ENCODE measurements at regions not wholly inside any gene's neighbourhood (a gene's known extent, or its start where the extent isn't known, plus 50 kb on each side); places are given as distances from the start of the nearest gene placed in this dataset.
A peak's percentile ranks its signal among the peaks of the same experiment; 100 is the strongest.
"Not testable (repeated sequence)": the region's sequence is repeated elsewhere in the genome, so short reads cannot be mapped to it uniquely, and the experiment has no call there.

DNA sequence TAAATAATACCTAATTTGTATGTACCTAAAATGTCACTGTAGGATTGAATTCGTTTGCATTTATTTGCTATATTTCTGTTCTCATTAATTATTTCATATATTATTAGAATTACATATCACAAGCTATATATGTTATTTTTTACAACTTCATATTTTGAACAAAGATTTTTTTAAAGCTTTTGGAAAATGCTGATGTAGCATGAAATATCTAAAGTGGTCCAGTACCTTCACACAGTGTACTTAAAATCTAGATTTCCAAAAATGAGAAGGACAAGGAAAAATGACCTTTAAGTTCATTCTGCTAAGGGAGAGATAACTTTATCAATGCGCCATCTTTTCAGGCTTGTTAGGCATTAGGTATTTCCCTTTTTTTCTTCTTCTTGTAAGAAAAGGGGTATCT, 71.8 kb downstream of the LARP7 start:
- intact Hi-C loops (cut with DNase I) = no loop called here
- DNase-seq = no peak

DNA sequence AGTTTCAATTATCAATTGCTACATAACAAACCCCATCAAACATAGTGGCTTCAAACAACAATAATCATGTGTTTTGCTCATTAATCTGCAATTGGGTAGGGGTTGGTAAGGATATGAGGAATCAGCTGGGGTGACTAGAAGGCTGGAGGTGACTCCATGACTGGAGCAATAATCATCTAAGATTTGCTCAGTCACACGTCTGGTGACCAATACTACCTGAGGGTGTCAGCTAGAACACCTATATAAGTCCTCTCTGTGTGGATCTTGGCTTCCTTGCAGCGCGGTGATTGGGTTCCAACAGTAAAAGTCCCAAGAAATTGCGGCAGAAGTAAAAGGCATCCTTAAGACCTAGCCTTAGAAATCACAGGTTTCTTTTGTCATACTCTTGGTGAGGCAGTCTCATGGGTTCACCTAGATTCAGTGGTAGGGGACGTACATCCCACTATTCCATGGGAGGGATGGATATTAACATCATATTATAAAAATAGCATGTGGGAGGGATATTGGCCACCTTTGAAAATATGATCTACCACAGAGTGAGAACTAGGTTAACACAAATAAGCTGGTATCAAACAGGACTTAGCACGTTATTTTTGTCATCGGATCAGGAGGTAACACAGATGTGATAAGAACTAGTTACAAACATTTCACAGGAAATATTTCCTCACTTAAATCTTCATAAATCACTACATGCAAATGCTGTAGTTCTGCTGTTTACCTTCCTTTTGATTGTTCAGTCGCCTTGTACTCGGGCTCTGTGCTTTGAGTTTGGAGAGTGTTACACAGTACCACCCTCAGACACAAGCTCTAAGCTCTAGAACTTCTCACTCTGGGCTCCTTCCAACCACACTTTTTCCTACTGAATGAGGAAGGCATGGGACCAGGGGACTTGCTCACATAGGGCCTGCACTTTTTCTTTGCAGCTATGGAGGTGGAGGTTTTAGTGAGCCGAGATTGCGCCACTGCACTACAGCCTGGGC, 78.3 kb downstream of the LARP7 start:
- intact Hi-C loops (cut with DNase I) = no loop called here
- DNase-seq = no peak

GRCh38 chr4:112717856-112718255, 80.9 kb downstream of the LARP7 start:
- DNase-seq = no peak
- intact Hi-C loops (cut with DNase I) = no loop called here

DNA sequence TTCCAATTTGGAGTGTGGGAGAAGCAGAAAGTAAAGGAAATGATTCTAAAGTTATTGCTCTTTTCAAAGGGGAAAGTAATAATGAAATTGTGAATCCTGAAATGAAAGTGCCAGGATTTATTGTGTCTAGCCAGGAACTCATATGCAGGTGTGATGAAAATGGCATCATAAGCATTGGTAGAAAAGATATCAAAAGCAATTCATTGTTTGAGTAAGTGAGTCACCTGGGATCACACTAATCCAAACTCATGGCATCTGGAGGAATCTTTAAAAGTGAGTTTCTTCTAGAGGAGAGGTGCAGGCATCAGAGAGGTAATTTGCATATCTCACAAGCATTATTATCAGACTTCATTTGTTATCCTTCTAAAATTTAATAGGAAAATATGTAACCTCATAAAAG, 84.7 kb downstream of the LARP7 start:
- intact Hi-C loops (cut with DNase I) = no loop called here
- no peak for DNase-seq

GRCh38 chr4:112726041-112726440, 89.1 kb downstream of the LARP7 start:
- intact Hi-C loops (cut with DNase I) = no loop called here
- DNase-seq = no peak

DNA sequence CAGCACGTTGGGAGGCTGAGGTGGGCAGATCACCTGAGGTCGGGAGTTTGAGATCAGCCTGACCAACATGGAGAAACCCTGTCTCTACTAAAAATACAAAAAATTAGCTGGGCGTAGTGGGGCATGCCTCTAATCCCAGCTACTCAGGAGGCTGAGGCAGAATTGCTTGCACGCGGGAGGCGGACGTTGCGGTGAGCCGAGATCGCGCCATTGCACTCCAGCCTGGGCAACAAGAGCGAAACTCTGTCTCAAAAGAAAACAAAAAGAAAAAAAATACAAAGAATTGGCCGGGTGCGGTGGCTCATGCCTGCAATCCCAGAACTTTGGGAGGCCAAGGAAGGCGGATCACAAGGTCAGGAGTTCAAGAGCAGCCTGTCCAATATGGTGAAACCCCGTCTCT, 90.8 kb downstream of the LARP7 start:
- intact Hi-C loops (cut with DNase I) = not testable (repeated sequence)

GRCh38 chr4:112731715-112732114, 94.8 kb downstream of the LARP7 start:
- no peak for DNase-seq
- intact Hi-C loops (cut with DNase I) = no loop called here

More for the DNA sequence above, 90.8 kb downstream of the LARP7 start:
- not testable (repeated sequence) for DNase-seq

DNA sequence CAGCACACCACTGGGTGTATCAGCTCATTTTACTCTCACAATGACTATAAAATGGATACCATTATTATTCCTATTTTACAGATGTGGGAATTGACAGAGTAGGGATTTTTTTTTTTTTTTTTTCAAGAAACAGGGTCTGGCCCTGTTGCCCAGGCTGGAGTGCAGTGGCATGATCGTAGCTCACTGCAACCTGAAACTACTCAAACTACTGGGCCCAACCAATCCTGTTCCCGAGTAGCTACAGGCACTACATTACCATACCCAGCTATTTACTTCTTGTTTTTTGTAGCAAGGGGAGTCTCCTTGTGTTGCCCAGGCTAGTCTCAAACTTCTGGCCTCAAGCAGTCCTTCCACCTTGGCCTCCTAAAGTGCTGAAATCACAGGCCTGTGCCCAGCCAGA, 95.2 kb downstream of the LARP7 start:
- DNase-seq = no peak
- intact Hi-C loops (cut with DNase I) = no loop called here

DNA sequence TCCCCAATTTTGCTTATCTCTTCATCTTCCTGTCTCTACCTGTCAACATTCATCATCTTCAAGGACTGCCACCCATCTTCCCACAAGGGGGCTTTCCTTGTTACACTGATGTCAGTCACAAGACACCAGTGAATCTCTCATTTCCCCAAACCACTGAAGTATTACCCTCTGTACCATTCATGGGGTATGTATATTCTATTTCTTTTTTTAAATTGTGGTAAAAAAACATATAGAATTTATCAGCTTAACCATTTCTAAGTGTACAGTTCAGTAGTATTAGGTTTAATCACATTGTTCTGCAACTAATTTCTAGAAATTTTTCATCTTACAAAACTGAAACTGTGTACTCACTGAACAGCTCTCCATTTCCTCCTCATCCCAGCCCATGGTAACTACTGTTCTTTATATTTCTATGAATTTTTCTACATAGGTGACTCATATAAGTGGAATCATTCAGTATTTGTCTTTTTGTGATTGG, 98.6 kb downstream of the LARP7 start:
- intact Hi-C loops (cut with DNase I) = no loop called here
- no peak for DNase-seq

GRCh38 chr4:112736718-112737135, 99.8 kb downstream of the LARP7 start:
- DNase-seq = no peak
- intact Hi-C loops (cut with DNase I) = no loop called here

GRCh38 chr4:112739442-112739841, 102.5 kb downstream of the LARP7 start:
- intact Hi-C loops (cut with DNase I) = no loop called here
- DNase-seq = no peak

DNA sequence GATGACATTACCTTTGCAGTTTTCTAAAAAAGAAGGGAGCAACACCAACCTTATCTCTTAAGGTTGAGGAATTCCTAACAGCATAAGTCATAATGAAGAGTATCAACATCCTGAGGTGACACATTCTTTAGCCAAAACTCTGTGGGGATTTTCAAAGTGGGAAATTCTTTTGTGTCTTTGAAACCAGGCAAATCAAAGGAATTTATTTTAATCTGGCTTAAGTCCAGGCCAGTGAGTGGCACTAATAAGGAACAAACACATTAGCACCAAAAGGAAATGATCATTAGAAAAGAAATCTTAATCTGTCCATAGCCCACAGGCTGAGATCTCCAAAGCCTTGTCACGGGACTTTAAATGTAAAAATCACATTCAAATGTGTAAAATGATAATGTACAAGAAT, 110.1 kb downstream of the LARP7 start:
- DNase-seq = no peak
- intact Hi-C loops (cut with DNase I) = no loop called here

DNA sequence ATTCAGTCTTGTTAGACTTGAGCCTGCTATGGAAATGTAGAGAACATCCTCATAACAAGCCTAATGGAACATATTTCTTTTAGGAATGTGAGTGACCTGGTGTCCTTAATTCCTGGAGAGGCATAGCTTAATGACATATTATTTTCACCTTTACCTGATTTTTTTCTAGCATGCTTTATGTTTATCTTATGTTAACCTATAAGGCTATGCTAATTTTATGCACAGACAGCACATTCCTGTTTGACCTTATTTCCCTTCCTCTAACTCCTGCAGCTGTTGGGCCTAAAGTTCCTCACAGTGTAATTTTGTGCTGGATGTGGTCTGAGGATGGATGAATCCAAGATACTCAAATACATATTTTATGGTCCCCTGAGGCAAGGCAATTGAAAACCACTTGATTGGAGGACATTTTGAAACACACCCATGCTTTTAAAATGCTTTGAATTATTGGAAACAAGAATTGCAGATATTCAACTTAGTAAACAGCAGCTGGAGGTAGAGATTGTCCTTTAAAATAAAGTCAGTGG, 111.5 kb downstream of the LARP7 start:
- no peak for DNase-seq
- intact Hi-C loops (cut with DNase I) = no loop called here

DNA sequence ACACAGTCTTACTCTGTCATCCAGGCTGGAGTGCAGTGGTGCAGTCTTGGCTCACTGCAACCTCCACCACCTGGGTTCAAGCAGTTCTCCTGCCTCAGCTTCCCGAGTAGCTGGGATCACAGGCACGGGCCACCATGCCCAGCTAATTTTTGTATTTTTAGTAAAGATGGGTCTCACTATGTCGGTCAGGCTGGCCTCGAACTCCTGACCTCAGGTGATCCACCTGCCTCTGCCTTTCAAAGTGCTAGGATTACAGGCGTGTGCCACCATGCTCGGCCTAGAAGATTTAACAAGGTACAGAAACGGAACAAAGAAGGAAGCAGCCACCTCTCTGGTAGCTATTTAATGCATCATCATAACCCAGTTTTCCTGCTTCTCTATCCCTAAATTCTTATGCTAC, 113.8 kb downstream of the LARP7 start:
- intact Hi-C loops (cut with DNase I); DNase-seq: not testable (repeated sequence)

GRCh38 chr4:112751447-112751846, 114.5 kb downstream of the LARP7 start:
- intact Hi-C loops (cut with DNase I) = no loop called here

GRCh38 chr4:112752061-112752460, 115.1 kb downstream of the LARP7 start:
- no peak for DNase-seq
- intact Hi-C loops (cut with DNase I) = no loop called here

More at GRCh38 chr4:112751447-112751846, 114.5 kb downstream of the LARP7 start:
- DNase-seq = no peak

GRCh38 chr4:112752510-112752909, 115.6 kb downstream of the LARP7 start:
- intact Hi-C loops (cut with DNase I) = no loop called here
- DNase-seq = no peak

DNA sequence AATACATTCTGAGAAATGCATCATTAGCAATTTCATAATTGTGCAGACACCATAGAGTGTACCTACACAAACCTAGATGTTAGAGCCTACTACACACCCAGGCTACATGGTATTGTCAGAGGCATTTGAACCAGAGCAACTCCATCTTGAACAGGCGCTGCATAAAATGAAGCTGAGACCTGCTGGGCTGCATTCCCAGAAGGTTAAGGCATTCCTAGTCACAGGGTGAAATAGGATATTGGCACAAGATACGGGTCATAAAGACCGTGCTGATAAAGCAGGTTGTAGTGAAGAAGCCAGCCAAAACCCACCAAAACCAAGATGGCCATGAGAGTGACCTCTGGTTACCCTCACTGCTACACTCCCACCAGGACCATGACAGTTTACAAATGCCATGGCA, 116.4 kb downstream of the LARP7 start:
- no peak for DNase-seq
- intact Hi-C loops (cut with DNase I) = no loop called here

DNA sequence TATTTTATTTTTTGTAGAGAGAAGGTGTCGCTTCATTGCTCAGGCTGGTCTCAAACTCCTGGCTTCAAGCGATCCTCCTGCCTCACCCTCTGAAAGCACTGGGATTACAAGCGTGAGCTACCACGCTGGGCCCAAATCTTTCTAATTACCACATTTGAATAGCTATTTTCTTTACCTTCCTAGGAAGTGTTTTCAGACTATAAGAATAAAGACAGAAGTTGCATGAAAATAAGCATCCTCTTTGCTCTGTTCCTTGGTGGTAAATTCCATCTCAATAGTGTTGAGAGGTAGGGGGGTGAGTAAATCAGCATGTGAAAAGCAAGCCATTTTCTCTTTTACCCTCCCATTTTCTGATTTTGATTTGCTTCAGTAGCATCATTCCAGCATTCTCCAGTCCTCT, 122.4 kb downstream of the LARP7 start:
- intact Hi-C loops (cut with DNase I) = no loop called here
- DNase-seq = no peak

DNA sequence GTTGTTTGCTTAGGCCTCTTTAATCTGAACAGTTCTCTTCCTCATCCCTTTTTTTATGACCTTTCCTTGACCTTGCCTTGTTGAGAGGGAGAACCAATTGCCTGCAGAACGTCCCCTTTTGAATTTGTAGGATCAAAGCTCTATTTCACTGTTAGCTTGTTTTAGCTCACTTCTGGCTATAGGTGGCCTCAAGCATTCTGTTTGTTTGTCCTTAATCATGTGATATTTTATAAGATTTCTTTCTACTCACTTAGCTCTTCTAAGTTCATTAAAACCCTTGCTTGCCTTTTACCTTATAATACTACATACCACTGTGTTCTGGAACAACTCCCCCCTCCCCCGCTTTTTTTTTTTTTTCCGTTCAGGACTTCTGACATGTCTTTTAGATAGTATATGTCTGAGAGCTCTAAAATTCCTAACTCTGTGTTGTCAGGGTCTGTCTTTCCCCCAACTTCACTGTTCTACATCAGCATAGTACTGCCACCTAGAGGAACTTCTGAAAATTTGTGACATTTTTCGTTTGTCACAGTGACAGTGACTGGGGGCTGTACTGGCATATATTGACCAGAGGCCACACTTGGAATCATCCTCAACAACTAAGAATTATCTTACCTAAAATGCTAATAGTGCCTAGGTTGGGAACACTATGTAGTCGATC, 128.5 kb downstream of the LARP7 start:
- peak in 1 of 42 donors; percentile 21 for DNase-seq
- intact Hi-C loops (cut with DNase I) = loop anchor here (5.0 kb wide), 1 partner anchor 172 kb away; no protein-coding TSS in a partner anchor
